ENCODE measurements at regions not wholly inside any gene's neighbourhood (a gene's known extent, or its start where the extent isn't known, plus 50 kb on each side); places are given as distances from the start of the nearest gene placed in this dataset.

DNA sequence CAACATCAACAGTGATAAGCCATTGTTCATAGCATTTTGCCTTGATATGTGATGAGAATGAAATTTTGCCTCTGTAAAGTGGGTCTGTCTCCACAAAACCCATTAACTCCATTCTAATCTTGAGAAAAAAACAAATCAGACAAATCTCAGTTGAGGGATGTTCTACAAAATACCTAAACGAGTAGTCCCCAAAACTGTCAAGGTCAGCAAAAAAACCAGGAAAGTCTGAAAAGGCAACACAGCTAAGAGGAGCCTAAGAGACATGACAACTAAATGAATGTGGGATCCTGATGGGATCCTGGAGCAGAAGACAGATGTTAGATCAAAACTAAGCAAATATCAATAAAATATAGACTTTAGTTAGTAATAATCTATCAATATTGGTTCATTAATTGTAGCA lies 431.6 kb upstream of the SPTLC3 start:
- FAIRE-seq: no peak
- WGBS (ENCODE audit: insufficient coverage, low coverage, missing lambda C conversion rate): 0% methylated on average over 1 of the region's 1 CpG
- Histone ChIP-seq H2AFZ (ENCODE audit: low read depth, low read length) (no peak overlapping the region), H3K9me3 (replicated peaks; ENCODE audit: control insufficient read depth, insufficient read depth, low read depth, low read length) (no peaks in the 10 kb centered on the region), H3K79me2 (ENCODE audit: control insufficient read depth, insufficient read depth, low read length) (no peaks in the 10 kb centered on the region), H3K4me1 (replicated peaks in 1 of 2; ENCODE audit: control insufficient read depth in 2 of 2, insufficient read depth in 2 of 2, low read length in 2 of 2) (no peaks in the 10 kb centered on the region), H3K4me2 (ENCODE audit: insufficient read depth, low read length) (no peak overlapping the region), H3K36me3 (ENCODE audit: control insufficient read depth, insufficient read depth, low read length) (no peaks in the 10 kb centered on the region), H4K20me1 (replicated peaks; ENCODE audit: control insufficient read depth, insufficient read depth, low read length) (no peaks in the 10 kb centered on the region), H3K9ac (ENCODE audit: insufficient read depth in 1 of 2, low read depth in 2 of 2, low read length in 2 of 2) (no peak overlapping the region), H3K9me1 (ENCODE audit: control insufficient read depth, insufficient read depth, low read length) (no peaks in the 10 kb centered on the region), H3K27ac (ENCODE audit: extremely low read depth, low read depth, low read length) (no peak overlapping the region), H3K4me3 (no peak overlapping the region), H3K27me3 (ENCODE audit: control insufficient read depth in 2 of 2, insufficient read depth in 2 of 2, low read length in 2 of 2) (no peaks in the 10 kb centered on the region)
- ATAC-seq: no peak
- ChIA-PET CTCF (ENCODE audit: low intra/inter-chr PET ratio) (no interaction called here), POLR2A (no interaction called here)
- in situ Hi-C loops (cut with MboI): no loop called here
- BruUV-seq (replicated peaks): no TSS peak
- intact Hi-C loops (cut with micrococcal nuclease): no loop called here
- TF ChIP-seq RCOR1 (IDR thresholded peaks at IDR 0.05; ENCODE audit: borderline replicate concordance in 1 of 2, low read depth in 2 of 2, low read length in 2 of 2): no peak
- TF ChIP-seq MAFG (tag; conservative IDR thresholded peaks at IDR 0.05): peak; percentile 54
- no peak for TF ChIP-seq ZFP36 (IDR thresholded peaks at IDR 0.05; ENCODE audit: low read depth, low read length, partially characterized antibody)
- TF ChIP-seq C11orf30 (IDR thresholded peaks at IDR 0.05; ENCODE audit: low read depth): peak; percentile 49; the same call in 1 of the 2 replicates
- TF ChIP-seq NRF1 (conservative IDR thresholded peaks at IDR 0.05 in 1 of 2, IDR thresholded peaks at IDR 0.05 in 1 of 2): no peak
- TF ChIP-seq BACH1 (tag; IDR thresholded peaks at IDR 0.05): no peak
- TF ChIP-seq TBP (optimal IDR thresholded peaks at IDR 0.05; ENCODE audit: low read depth, low read length): no peak
- TF ChIP-seq, protein P1, sequence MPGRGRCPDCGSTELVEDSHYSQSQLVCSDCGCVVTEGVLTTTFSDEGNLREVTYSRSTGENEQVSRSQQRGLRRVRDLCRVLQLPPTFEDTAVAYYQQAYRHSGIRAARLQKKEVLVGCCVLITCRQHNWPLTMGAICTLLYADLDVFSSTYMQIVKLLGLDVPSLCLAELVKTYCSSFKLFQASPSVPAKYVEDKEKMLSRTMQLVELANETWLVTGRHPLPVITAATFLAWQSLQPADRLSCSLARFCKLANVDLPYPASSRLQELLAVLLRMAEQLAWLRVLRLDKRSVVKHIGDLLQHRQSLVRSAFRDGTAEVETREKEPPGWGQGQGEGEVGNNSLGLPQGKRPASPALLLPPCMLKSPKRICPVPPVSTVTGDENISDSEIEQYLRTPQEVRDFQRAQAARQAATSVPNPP (IDR thresholded peaks at IDR 0.05; ENCODE audit: borderline replicate concordance, insufficient read depth, insufficient read length): no peak
- peak; percentile 82 for TF ChIP-seq MAFK (IDR thresholded peaks at IDR 0.05; ENCODE audit: low read length)
- no peak for TF ChIP-seq FOXK1 (CRISPR knock-in tag; IDR thresholded peaks at IDR 0.05; ENCODE audit: borderline replicate concordance)
- TF ChIP-seq MAZ (CRISPR knock-in tag; conservative IDR thresholded peaks at IDR 0.05 in 1 of 2, IDR thresholded peaks at IDR 0.05 in 1 of 2): no peak
- TF ChIP-seq ZNF316 (IDR thresholded peaks at IDR 0.05): peak; percentile 63; the same call in 1 of the 2 replicates
- TF ChIP-seq THRA (IDR thresholded peaks at IDR 0.05): no peak
- no peak for TF ChIP-seq CHD2 (IDR thresholded peaks at IDR 0.05; ENCODE audit: low read depth, low read length)
- peak; percentile 69 for TF ChIP-seq MAFF (IDR thresholded peaks at IDR 0.05; ENCODE audit: low read length)
- TF ChIP-seq SP1 (CRISPR knock-in tag; IDR thresholded peaks at IDR 0.05): no peak
- no peak for TF ChIP-seq NFATC3 (IDR thresholded peaks at IDR 0.05)
- TF ChIP-seq TCF3 (CRISPR knock-in tag; IDR thresholded peaks at IDR 0.05): no peak
- no peak for DNase-seq (ENCODE audit: extremely low read depth in 1 of 4, low spot score in 3 of 4)
